NT2/D1 (cell line): ENCODE measurements at regions not wholly inside any gene's neighbourhood (a gene's known extent, or its start where the extent isn't known, plus 50 kb on each side); places are given as distances from the start of the nearest gene placed in this dataset.

ENCODE experiments used
- SUZ12 ChIP-seq: IDR thresholded peaks from 2 replicates; pipeline ENCODE4 v1.6.1; 2011; ENCODE audit not compliant: insufficient read length, insufficient read depth; ENCODE audit errors: extremely low read depth
- YY1 ChIP-seq: IDR thresholded peaks from 2 replicates; pipeline ENCODE4 v1.6.1; 2011; ENCODE audit not compliant: insufficient read length, insufficient read depth
- ZNF274 ChIP-seq: IDR thresholded peaks from 2 replicates; pipeline ENCODE4 v1.6.1; 2011; ENCODE audit warnings: mild to moderate bottlenecking, low read depth, low read length

DNA sequence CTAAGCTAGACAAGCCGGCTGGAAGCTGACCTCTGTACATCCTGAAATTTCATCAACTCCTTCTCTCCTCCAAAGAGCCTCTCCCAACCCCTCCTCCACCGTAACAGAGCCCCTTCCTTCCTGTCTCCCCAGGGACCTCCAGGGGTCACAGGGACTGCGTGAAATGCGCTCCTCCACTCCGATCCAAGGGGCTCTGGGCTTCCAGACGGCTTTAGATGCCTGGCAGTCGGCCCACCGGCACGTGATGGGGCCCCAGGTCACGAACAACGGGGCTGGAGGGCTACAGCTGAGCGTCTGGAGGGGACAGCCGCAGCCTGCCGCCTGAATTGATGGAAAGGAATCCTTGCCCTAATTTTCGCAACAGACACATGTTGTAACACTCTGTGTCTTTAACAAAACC, 264.1 kb downstream of the MN1 start:
- TF ChIP-seq YY1: no peak
- no peak for TF ChIP-seq ZNF274
- no peak for TF ChIP-seq SUZ12
